ENCODE measurements at regions not wholly inside any gene's neighbourhood (a gene's known extent, or its start where the extent isn't known, plus 50 kb on each side); places are given as distances from the start of the nearest gene placed in this dataset.

DNA sequence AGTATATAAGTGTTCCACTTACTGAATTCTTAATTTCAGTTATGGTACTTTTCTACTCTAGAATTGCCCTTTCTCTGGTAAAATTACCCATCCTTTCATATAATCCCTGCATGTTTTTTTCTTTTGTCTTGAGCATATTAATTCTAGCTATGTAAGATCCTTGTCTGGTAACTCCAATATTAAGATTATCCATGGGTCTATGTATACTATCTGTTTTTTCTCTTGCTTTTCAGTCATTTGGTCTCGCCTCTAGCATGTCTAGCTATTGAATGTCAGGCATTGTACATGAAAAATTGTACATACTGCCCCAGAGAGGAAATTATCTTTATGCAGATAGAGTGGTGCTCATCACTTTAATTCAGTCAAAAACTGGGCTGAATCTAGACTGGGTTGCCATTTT, 50.4 kb upstream of the CALM3 start:
- Histone ChIP-seq H2AK5ac (ENCODE audit: low read depth, low read length) (no peak overlapping the region), H2BK15ac (ENCODE audit: low read depth, low read length) (no peak overlapping the region), H3K36me3 (ENCODE audit: control insufficient read depth, insufficient read depth, low read length) (no peaks in the 10 kb centered on the region), H2BK120ac (ENCODE audit: low read depth, low read length) (no peak overlapping the region), H3K4me3 (ENCODE audit: insufficient read depth, low read depth, low read length) (no peak overlapping the region), H3K9me3 (ENCODE audit: control insufficient read depth, insufficient read depth, low read length) (peaks cover 11% of the 10 kb centered on the region), H3K27ac (ENCODE audit: insufficient read depth, low read length) (no peak overlapping the region), H4K91ac (ENCODE audit: insufficient read depth, low read depth, low read length) (no peak overlapping the region), H3K23ac (ENCODE audit: low read depth, low read length) (no peak overlapping the region), H3K9me1 (ENCODE audit: insufficient read depth, low read length) (no peaks in the 10 kb centered on the region), H4K20me1 (ENCODE audit: insufficient read depth, low read length) (no peaks in the 10 kb centered on the region), H3K4me2 (ENCODE audit: low read depth, low read length) (no peak overlapping the region), H3K4me1 (ENCODE audit: control insufficient read depth, insufficient read depth, low read length) (no peaks in the 10 kb centered on the region), H3K56ac (ENCODE audit: extremely low read depth, insufficient read depth, low read length) (no peak overlapping the region), H3K9ac (ENCODE audit: low read depth, low read length) (no peak overlapping the region), H2AK9ac (replicated peaks; ENCODE audit: low read depth, low read length, poor library complexity) (no peak overlapping the region), H2AFZ (replicated peaks; ENCODE audit: low read length, poor library complexity) (no peak overlapping the region), H4K8ac (ENCODE audit: low read depth in 2 of 2, low read length in 2 of 2) (no peak overlapping the region), H2BK5ac (ENCODE audit: low read depth, low read length, poor library complexity, severe bottlenecking) (no peak overlapping the region), H3K4ac (ENCODE audit: low read depth, low read length) (no peak overlapping the region), H3K14ac (replicated peaks; ENCODE audit: low read depth, low read length) (no peak overlapping the region), H3K27me3 (ENCODE audit: control insufficient read depth, insufficient read depth, low read length) (peaks cover 6% of the 10 kb centered on the region), H3K18ac (ENCODE audit: low read depth, low read length) (no peak overlapping the region), H2BK20ac (ENCODE audit: low read depth, low read length) (no peak overlapping the region), H4K5ac (ENCODE audit: low read depth, low read length) (no peak overlapping the region), H3K79me1 (ENCODE audit: low read depth in 1 of 2, low read length in 2 of 2) (no peaks in the 10 kb centered on the region)
- ChIA-PET POLR2A (ENCODE audit: unreplicated experiment) (interaction anchor here (0.6 kb wide), 1 partner anchor 50 kb away, joined by 7 read pairs; no protein-coding TSS in a partner anchor), CTCF (interaction anchor here (1.6 kb wide), 1 partner anchor 13 kb away, joined by 4 read pairs; no protein-coding TSS in a partner anchor)
- no CpG with 5 or more reads among the region's 1 CpG for WGBS, 2 experiments (ENCODE audit: extremely low coverage in 2 of 2, insufficient read length in 1 of 2)
- TF ChIP-seq, protein P1, sequence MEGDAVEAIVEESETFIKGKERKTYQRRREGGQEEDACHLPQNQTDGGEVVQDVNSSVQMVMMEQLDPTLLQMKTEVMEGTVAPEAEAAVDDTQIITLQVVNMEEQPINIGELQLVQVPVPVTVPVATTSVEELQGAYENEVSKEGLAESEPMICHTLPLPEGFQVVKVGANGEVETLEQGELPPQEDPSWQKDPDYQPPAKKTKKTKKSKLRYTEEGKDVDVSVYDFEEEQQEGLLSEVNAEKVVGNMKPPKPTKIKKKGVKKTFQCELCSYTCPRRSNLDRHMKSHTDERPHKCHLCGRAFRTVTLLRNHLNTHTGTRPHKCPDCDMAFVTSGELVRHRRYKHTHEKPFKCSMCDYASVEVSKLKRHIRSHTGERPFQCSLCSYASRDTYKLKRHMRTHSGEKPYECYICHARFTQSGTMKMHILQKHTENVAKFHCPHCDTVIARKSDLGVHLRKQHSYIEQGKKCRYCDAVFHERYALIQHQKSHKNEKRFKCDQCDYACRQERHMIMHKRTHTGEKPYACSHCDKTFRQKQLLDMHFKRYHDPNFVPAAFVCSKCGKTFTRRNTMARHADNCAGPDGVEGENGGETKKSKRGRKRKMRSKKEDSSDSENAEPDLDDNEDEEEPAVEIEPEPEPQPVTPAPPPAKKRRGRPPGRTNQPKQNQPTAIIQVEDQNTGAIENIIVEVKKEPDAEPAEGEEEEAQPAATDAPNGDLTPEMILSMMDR (conservative IDR thresholded peaks at IDR 0.05; ENCODE audit: low read depth, low read length), result no peak
- TF ChIP-seq, protein P2, sequence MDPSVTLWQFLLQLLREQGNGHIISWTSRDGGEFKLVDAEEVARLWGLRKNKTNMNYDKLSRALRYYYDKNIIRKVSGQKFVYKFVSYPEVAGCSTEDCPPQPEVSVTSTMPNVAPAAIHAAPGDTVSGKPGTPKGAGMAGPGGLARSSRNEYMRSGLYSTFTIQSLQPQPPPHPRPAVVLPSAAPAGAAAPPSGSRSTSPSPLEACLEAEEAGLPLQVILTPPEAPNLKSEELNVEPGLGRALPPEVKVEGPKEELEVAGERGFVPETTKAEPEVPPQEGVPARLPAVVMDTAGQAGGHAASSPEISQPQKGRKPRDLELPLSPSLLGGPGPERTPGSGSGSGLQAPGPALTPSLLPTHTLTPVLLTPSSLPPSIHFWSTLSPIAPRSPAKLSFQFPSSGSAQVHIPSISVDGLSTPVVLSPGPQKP (IDR thresholded peaks at IDR 0.05; ENCODE audit: borderline replicate concordance, low read depth, low read length), result no peak
- no peak for TF ChIP-seq MXI1 (IDR thresholded peaks at IDR 0.05; ENCODE audit: borderline replicate concordance, low read depth, low read length)
- no peak for TF ChIP-seq BHLHE40 (IDR thresholded peaks at IDR 0.05; ENCODE audit: low read depth, low read length)
- no peak for TF ChIP-seq SMC3 (IDR thresholded peaks at IDR 0.05; ENCODE audit: low read depth, low read length)
- no peak for TF ChIP-seq CEBPB (IDR thresholded peaks at IDR 0.05; ENCODE audit: low read depth, low read length)
- TF ChIP-seq RCOR1 (IDR thresholded peaks at IDR 0.05; ENCODE audit: insufficient replicate concordance, low read length), result no peak
- no peak for TF ChIP-seq POLR2A (IDR thresholded peaks at IDR 0.05; ENCODE audit: low read depth, low read length)
- TF ChIP-seq RAD21 (IDR thresholded peaks at IDR 0.05; ENCODE audit: low read length), result no peak
- TF ChIP-seq RFX5 (IDR thresholded peaks at IDR 0.05; ENCODE audit: low read depth, low read length), result no peak
- TF ChIP-seq NFE2L2 (IDR thresholded peaks at IDR 0.05; ENCODE audit: low read depth, low read length), result no peak
- no peak for TF ChIP-seq MAZ (IDR thresholded peaks at IDR 0.05; ENCODE audit: borderline replicate concordance, low read depth, low read length)
- TF ChIP-seq, protein P3, sequence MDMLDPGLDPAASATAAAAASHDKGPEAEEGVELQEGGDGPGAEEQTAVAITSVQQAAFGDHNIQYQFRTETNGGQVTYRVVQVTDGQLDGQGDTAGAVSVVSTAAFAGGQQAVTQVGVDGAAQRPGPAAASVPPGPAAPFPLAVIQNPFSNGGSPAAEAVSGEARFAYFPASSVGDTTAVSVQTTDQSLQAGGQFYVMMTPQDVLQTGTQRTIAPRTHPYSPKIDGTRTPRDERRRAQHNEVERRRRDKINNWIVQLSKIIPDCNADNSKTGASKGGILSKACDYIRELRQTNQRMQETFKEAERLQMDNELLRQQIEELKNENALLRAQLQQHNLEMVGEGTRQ (IDR thresholded peaks at IDR 0.05; ENCODE audit: low read depth, low read length), result no peak
- TF ChIP-seq MAFK (IDR thresholded peaks at IDR 0.05; ENCODE audit: low read depth, low read length), result no peak
- no peak for TF ChIP-seq CHD1 (IDR thresholded peaks at IDR 0.05; ENCODE audit: low read depth, low read length)
- no peak for TF ChIP-seq FOS (IDR thresholded peaks at IDR 0.05; ENCODE audit: low read depth, low read length)
- DNase-seq (no peak), ATAC-seq (ENCODE audit: low read depth) (no peak)
- dilution Hi-C loops (cut with HindIII; ENCODE audit: low sequenced_read_pairs, unreplicated experiment), result no loop called here
- intact Hi-C loops (cut with micrococcal nuclease), result loop anchor here (10.0 kb wide), 1 partner anchor 436 kb away; no protein-coding TSS in a partner anchor
- no TSS peak for BruUV-seq (replicated peaks)
- in situ Hi-C loops (cut with MboI; ENCODE audit: low sequenced_read_pairs), result no loop called here

All from IMR-90 (cell line).